ENCODE measurements at regions not wholly inside any gene's neighbourhood (a gene's known extent, or its start where the extent isn't known, plus 50 kb on each side); places are given as distances from the start of the nearest gene placed in this dataset.
"Not testable (repeated sequence)": the region's sequence is repeated elsewhere in the genome, so short reads cannot be mapped to it uniquely, and the experiment has no call there.

GRCh38 chr16:66173181-66173580 is 193.3 kb upstream of the CDH5 start:
- not testable (repeated sequence) for DNase-seq (ENCODE audit: low read depth in 2 of 2)

GRCh38 chr16:66172463-66172862 is 194.0 kb upstream of the CDH5 start:
- no peak for DNase-seq (ENCODE audit: low read depth in 2 of 2)

GRCh38 chr16:66171578-66171977 is 194.9 kb upstream of the CDH5 start:
- DNase-seq (ENCODE audit: low read depth in 2 of 2): no peak

- no peak for DNase-seq (ENCODE audit: low read depth in 2 of 2)
These were observed 195.5 kb upstream of the CDH5 start for GRCh38 chr16:66170989-66171388.

GRCh38 chr16:66169817-66170216 is 196.7 kb upstream of the CDH5 start:
- no peak for DNase-seq (ENCODE audit: low read depth in 2 of 2)

GRCh38 chr16:66168777-66169176 is 197.7 kb upstream of the CDH5 start:
- no peak for DNase-seq (ENCODE audit: low read depth in 2 of 2)

- no peak for DNase-seq (ENCODE audit: low read depth in 2 of 2)
These were observed 198.8 kb upstream of the CDH5 start for GRCh38 chr16:66167564-66168291.

GRCh38 chr16:66166490-66166889 is 200.0 kb upstream of the CDH5 start:
- DNase-seq (ENCODE audit: low read depth in 2 of 2): no peak

GRCh38 chr16:66165879-66166278 is 200.6 kb upstream of the CDH5 start:
- no peak for DNase-seq (ENCODE audit: low read depth in 2 of 2)

GRCh38 chr16:66164581-66165247 is 201.8 kb upstream of the CDH5 start:
- DNase-seq (ENCODE audit: low read depth in 2 of 2): no peak

GRCh38 chr16:66162821-66163220 is 203.7 kb upstream of the CDH5 start:
- no peak for DNase-seq (ENCODE audit: low read depth in 2 of 2)

- DNase-seq (ENCODE audit: low read depth in 2 of 2): no peak
These were observed 204.5 kb upstream of the CDH5 start for GRCh38 chr16:66161942-66162341.

GRCh38 chr16:66161269-66161668 is 205.2 kb upstream of the CDH5 start:
- no peak for DNase-seq (ENCODE audit: low read depth in 2 of 2)

GRCh38 chr16:66159987-66160386 is 206.5 kb upstream of the CDH5 start:
- no peak for DNase-seq (ENCODE audit: low read depth in 2 of 2)

GRCh38 chr16:66156538-66156937 is 210.0 kb upstream of the CDH5 start:
- no peak for DNase-seq (ENCODE audit: low read depth in 2 of 2)

GRCh38 chr16:66155933-66156332 is 210.6 kb upstream of the CDH5 start:
- no peak for DNase-seq (ENCODE audit: low read depth in 2 of 2)

GRCh38 chr16:66154801-66155200 is 211.7 kb upstream of the CDH5 start:
- no peak for DNase-seq (ENCODE audit: low read depth in 2 of 2)

- no peak for DNase-seq (ENCODE audit: low read depth in 2 of 2)
These were observed 213.6 kb upstream of the CDH5 start for GRCh38 chr16:66152823-66153393.

GRCh38 chr16:66152181-66152580 is 214.3 kb upstream of the CDH5 start:
- DNase-seq (ENCODE audit: low read depth in 2 of 2): no peak

- DNase-seq (ENCODE audit: low read depth in 2 of 2): no peak
These were observed 215.6 kb upstream of the CDH5 start for GRCh38 chr16:66150698-66151482.

- DNase-seq (ENCODE audit: low read depth in 2 of 2): no peak
These were observed 219.2 kb upstream of the CDH5 start for GRCh38 chr16:66147291-66147690.

GRCh38 chr16:66146798-66147197 is 219.7 kb upstream of the CDH5 start:
- DNase-seq (ENCODE audit: low read depth in 2 of 2): no peak
